Ovary (tissue), 7 donors: ENCODE measurements at regions not wholly inside any gene's neighbourhood (a gene's known extent, or its start where the extent isn't known, plus 50 kb on each side); places are given as distances from the start of the nearest gene placed in this dataset.

Source experiments
- DNase-seq, 5 donors: peaks; one replicate each; pipeline ENCODE4 v3.0.0-alpha.2; 2019 to 2020
- H3K27ac ChIP-seq, 2 donors: fragments of 200-600 bp; one replicate each; pipeline versions ENCODE4 v1.5.1 to v1.8.0; 2019 to 2022
- H3K27me3 ChIP-seq: fragments of 200-600 bp; one replicate; pipeline ENCODE4 v1.8.0; 2022
- H3K36me3 ChIP-seq: fragments of 200-600 bp; sonication (generic); one replicate; pipeline ENCODE4 v1.5.1; 2019
- H3K4me1 ChIP-seq: one replicate; pipeline ENCODE4 v1.8.1; 2013; ENCODE audit warnings: mild to moderate bottlenecking, moderate library complexity; ENCODE audit not compliant: insufficient read depth
- H3K4me3 ChIP-seq: fragments of 200-600 bp; sonication (generic); one replicate; pipeline ENCODE4 v1.5.1; 2017
- H3K9me3 ChIP-seq, 2 donors: fragments of 200-600 bp in 1 of 2; sonication (generic) in 1 of 2; one replicate each; pipeline versions ENCODE4 v1.5.1 to v1.8.1; 2013 to 2019; ENCODE audit warnings: mild to moderate bottlenecking in 1 of 2, moderate library complexity in 1 of 2
- CTCF ChIP-seq, 3 donors: fragments of 450-650 bp in 2 of 3; fragments of 200-600 bp in 1 of 3; IDR thresholded peaks; one replicate each; pipeline versions ENCODE4 v1.5.1 to v1.8.0; 2016 to 2022; ENCODE audit warnings: antibody characterized with exemption in 3 of 3, mild to moderate bottlenecking in 1 of 3
- EP300 ChIP-seq: sonication (generic); formaldehyde crosslinking; IDR thresholded peaks from one replicate; pipeline ENCODE4 v1.6.1; 2017; ENCODE audit warnings: antibody characterized with exemption
- POLR2A ChIP-seq: fragments of 450-650 bp; IDR thresholded peaks from one replicate; pipeline ENCODE4 v1.6.1; 2017; ENCODE audit warnings: antibody characterized with exemption, mild to moderate bottlenecking, moderate library complexity
- WGBS, 3 donors: extraction: QIAGEN DNeasy Blood & Tissue Kit in 1 of 3; methylation state at CpG; one replicate each; pipeline versions ENCODE4 v1.1.5 to v1.1.7; 2013 to 2017; 5-methylcytosine and 5-hydroxymethylcytosine counted together
- intact Hi-C, 4 donors: fragments of 100-400 bp; cut with DNase I; formaldehyde crosslinking; loops; one replicate each; pipeline versions ENCODE4 v1.11.0 to v1.15.1; 2022 to 2023
- donor health status: DM: no; HTN: no; CAD: no; lungs with moderate emphysema.
- donor health status: DM: no; HTN: no; CAD: no.
- donor health status: Bipolar disorder and iron deficiency.
- donor health status: DM: no; HTN: no; CAD: no.
- donor health status: DM: yes; HTN: yes; CAD: no.

GRCh38 chr5:155903791-155904190 lies 423.2 kb upstream of the SGCD start:
- DNase-seq, result no peak
- intact Hi-C loops, result no loop called here

GRCh38 chr5:155905364-155905763 lies 421.6 kb upstream of the SGCD start:
- no peaks in the 10 kb centered on the region for H3K9me3 ChIP-seq
- no peaks in the 10 kb centered on the region for H3K4me1 ChIP-seq
- no peaks in the 10 kb centered on the region for H3K36me3 ChIP-seq
- no peaks in the 10 kb centered on the region for H3K27me3 ChIP-seq
- TF ChIP-seq EP300 (no peak), POLR2A (no peak), CTCF (IDR thresholded peaks at IDR 0.05) (no peak)
- H3K4me3 ChIP-seq, result no peak overlapping the region
- WGBS, 3 donors, result 79 to 84% (median 81%) methylated on average over 3 of the region's 3 CpGs
- intact Hi-C loops, result no loop called here
- no peak overlapping the region for H3K27ac ChIP-seq
- no peak for DNase-seq

More at GRCh38 chr5:155903791-155904190, 423.2 kb upstream of the SGCD start:
- H3K4me3 ChIP-seq, result no peak overlapping the region
- WGBS, 3 donors, result 71 to 75% (median 74%) methylated on average over 4 of the region's 4 CpGs
- no peaks in the 10 kb centered on the region for H3K36me3 ChIP-seq
- H3K9me3 ChIP-seq, result no peaks in the 10 kb centered on the region
- H3K27me3 ChIP-seq, result no peaks in the 10 kb centered on the region
- TF ChIP-seq CTCF (IDR thresholded peaks at IDR 0.05) (no peak), EP300 (no peak), POLR2A (no peak)
- no peak overlapping the region for H3K27ac ChIP-seq
- no peaks in the 10 kb centered on the region for H3K4me1 ChIP-seq

GRCh38 chr5:155906046-155906445 lies 420.9 kb upstream of the SGCD start:
- Histone ChIP-seq H3K9me3 (no peaks in the 10 kb centered on the region), H3K4me1 (no peaks in the 10 kb centered on the region), H3K36me3 (no peaks in the 10 kb centered on the region), H3K27ac (no peak overlapping the region), H3K27me3 (no peaks in the 10 kb centered on the region), H3K4me3 (no peak overlapping the region)
- intact Hi-C loops, result no loop called here
- no peak for DNase-seq
- no peak for TF ChIP-seq EP300
- TF ChIP-seq POLR2A, result no peak
- TF ChIP-seq CTCF (IDR thresholded peaks at IDR 0.05), result no peak
- 52 to 67% (median 62%) methylated on average over 2 of the region's 2 CpGs for WGBS, 3 donors

- no peak for DNase-seq
- H3K4me3 ChIP-seq, result no peak overlapping the region
- intact Hi-C loops, result no loop called here
- WGBS, 3 donors, result 87 to 91% (median 90%) methylated on average over 5 of the region's 5 CpGs
- TF ChIP-seq POLR2A (no peak), EP300 (no peak), CTCF (IDR thresholded peaks at IDR 0.05) (no peak)
- no peaks in the 10 kb centered on the region for H3K4me1 ChIP-seq
- H3K9me3 ChIP-seq, result no peaks in the 10 kb centered on the region
- no peaks in the 10 kb centered on the region for H3K36me3 ChIP-seq
- H3K27me3 ChIP-seq, result no peaks in the 10 kb centered on the region
- no peak overlapping the region for H3K27ac ChIP-seq
These were observed 418.4 kb upstream of the SGCD start for GRCh38 chr5:155908543-155908942.

GRCh38 chr5:155912291-155912690 lies 414.7 kb upstream of the SGCD start:
- H3K4me1 ChIP-seq, result no peaks in the 10 kb centered on the region
- no peak overlapping the region for H3K4me3 ChIP-seq
- H3K9me3 ChIP-seq, result no peaks in the 10 kb centered on the region
- WGBS, 3 donors, result 89 to 94% (median 91%) methylated on average over 5 of the region's 5 CpGs
- H3K36me3 ChIP-seq, result no peaks in the 10 kb centered on the region
- H3K27me3 ChIP-seq, result no peaks in the 10 kb centered on the region
- TF ChIP-seq CTCF (IDR thresholded peaks at IDR 0.05) (no peak), POLR2A (no peak), EP300 (no peak)
- no peak overlapping the region for H3K27ac ChIP-seq
- no peak for DNase-seq
- intact Hi-C loops, result no loop called here
